Fibroblast of lung (primary cell): ENCODE measurements at regions not wholly inside any gene's neighbourhood (a gene's known extent, or its start where the extent isn't known, plus 50 kb on each side); places are given as distances from the start of the nearest gene placed in this dataset.

Experiments used
- DNase-seq, 2 donors: peaks; one replicate each; pipeline versions ENCODE4 v3.0.0 to v3.0.0-alpha.2; 2010; ENCODE audit warnings: low read depth in 2 of 2
- H2AFZ ChIP-seq: 2 replicates; pipeline ENCODE4 v1.5.1; 2012; ENCODE audit warnings: low read length, control low read depth, inconsistent platforms
- H3K27ac ChIP-seq: 2 replicates; pipeline ENCODE4 v1.5.1; 2011; ENCODE audit warnings: low read length, control low read depth; ENCODE audit not compliant: insufficient read depth
- H3K27me3 ChIP-seq: 2 replicates; pipeline ENCODE4 v1.5.1; 2011; ENCODE audit warnings: mild to moderate bottlenecking, low read length; ENCODE audit not compliant: control insufficient read depth, insufficient read depth
- H3K36me3 ChIP-seq: 2 replicates; pipeline ENCODE4 v1.5.1; 2011; ENCODE audit warnings: low read length; ENCODE audit not compliant: control insufficient read depth, insufficient read depth
- H3K4me1 ChIP-seq: 2 replicates; pipeline ENCODE4 v1.5.1; 2011; ENCODE audit warnings: low read length; ENCODE audit not compliant: control insufficient read depth, insufficient read depth; ENCODE audit errors: extremely low read depth
- H3K4me2 ChIP-seq: 2 replicates; pipeline ENCODE4 v1.5.1; 2011; ENCODE audit warnings: low read length, control low read depth; ENCODE audit not compliant: insufficient read depth; ENCODE audit errors: extremely low read depth
- H3K4me3 ChIP-seq, 4 experiments: fragments of 200-600 bp in 1 of 4; sonication (generic) in 1 of 4; replicated peaks in 1 of 4; 2 replicates each; pipeline ENCODE4 v1.5.1; 2011 to 2016; ENCODE audit warnings: low read length in 4 of 4, low read depth in 3 of 4, mild to moderate bottlenecking in 3 of 4, control low read depth in 2 of 4, inconsistent platforms in 1 of 4, mixed read lengths in 1 of 4; ENCODE audit not compliant: insufficient read depth in 1 of 4; ENCODE audit errors: control extremely low read depth in 1 of 4
- H3K79me2 ChIP-seq: 2 replicates; pipeline ENCODE4 v1.5.1; 2012; ENCODE audit warnings: mild to moderate bottlenecking, low read length, inconsistent platforms; ENCODE audit not compliant: control insufficient read depth, insufficient read depth
- H3K9ac ChIP-seq: 2 replicates; pipeline ENCODE4 v1.5.1; 2011; ENCODE audit warnings: mild to moderate bottlenecking, low read length, control low read depth; ENCODE audit not compliant: insufficient read depth
- H3K9me3 ChIP-seq: 2 replicates; pipeline ENCODE4 v1.5.1; 2012; ENCODE audit warnings: low read depth, low read length; ENCODE audit not compliant: control insufficient read depth, insufficient read depth
- H4K20me1 ChIP-seq: 2 replicates; pipeline ENCODE4 v1.5.1; 2011; ENCODE audit warnings: low read length; ENCODE audit not compliant: control insufficient read depth, insufficient read depth; ENCODE audit errors: extremely low read depth
- CTCF ChIP-seq, 2 donors: IDR thresholded peaks in 1 of 2; conservative IDR thresholded peaks in 1 of 2; 1 replicate in 1 of 2; 2 replicates in 1 of 2; pipeline ENCODE4 v1.5.1; 2011 to 2012; ENCODE audit warnings: low read length in 2 of 2, control low read depth in 1 of 2, inconsistent platforms in 1 of 2, low read depth in 1 of 2, mild to moderate bottlenecking in 1 of 2
- EZH2 ChIP-seq: IDR thresholded peaks from 2 replicates; pipeline ENCODE4 v1.5.1; 2012; ENCODE audit warnings: low read length, control low read depth, mild to moderate bottlenecking; ENCODE audit errors: missing control alignments

DNA sequence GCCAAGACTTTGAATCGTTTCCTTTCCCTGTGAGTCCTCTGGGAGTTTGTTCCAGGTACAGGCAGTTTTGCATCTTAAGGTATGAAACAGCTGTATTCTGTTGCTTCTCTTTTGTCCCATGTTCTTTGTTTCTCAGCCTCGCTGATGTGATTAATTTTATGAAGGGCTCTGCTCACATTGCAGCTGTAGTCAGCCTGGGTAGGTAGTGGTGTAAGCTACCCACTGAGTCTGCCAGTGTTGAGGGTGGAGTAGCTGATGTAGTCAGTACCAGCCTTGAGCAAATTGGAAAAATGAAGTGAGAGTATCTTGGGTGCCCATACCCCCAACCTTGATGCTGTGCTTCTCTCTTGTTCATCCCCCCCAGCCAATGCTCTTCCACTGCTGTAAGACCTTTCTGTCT, 139.6 kb upstream of the SMIM31 start:
- no peaks in the 10 kb centered on the region for H3K36me3 ChIP-seq
- TF ChIP-seq CTCF (conservative IDR thresholded peaks at IDR 0.05 in 1 of 2, IDR thresholded peaks at IDR 0.05 in 1 of 2; ENCODE audit: low read depth in 1 of 2, low read length in 2 of 2), result no peak
- TF ChIP-seq EZH2, result no peak
- H3K9ac ChIP-seq, result no peak overlapping the region
- no peak overlapping the region for H3K27ac ChIP-seq
- no peak overlapping the region for H2AFZ ChIP-seq
- no peaks in the 10 kb centered on the region for H4K20me1 ChIP-seq
- H3K79me2 ChIP-seq, result no peaks in the 10 kb centered on the region
- no peaks in the 10 kb centered on the region for H3K4me1 ChIP-seq
- H3K4me3 ChIP-seq, result no peak overlapping the region
- no peak for DNase-seq
- no peaks in the 10 kb centered on the region for H3K27me3 ChIP-seq
- H3K4me2 ChIP-seq, result no peak overlapping the region
- no peaks in the 10 kb centered on the region for H3K9me3 ChIP-seq

DNA sequence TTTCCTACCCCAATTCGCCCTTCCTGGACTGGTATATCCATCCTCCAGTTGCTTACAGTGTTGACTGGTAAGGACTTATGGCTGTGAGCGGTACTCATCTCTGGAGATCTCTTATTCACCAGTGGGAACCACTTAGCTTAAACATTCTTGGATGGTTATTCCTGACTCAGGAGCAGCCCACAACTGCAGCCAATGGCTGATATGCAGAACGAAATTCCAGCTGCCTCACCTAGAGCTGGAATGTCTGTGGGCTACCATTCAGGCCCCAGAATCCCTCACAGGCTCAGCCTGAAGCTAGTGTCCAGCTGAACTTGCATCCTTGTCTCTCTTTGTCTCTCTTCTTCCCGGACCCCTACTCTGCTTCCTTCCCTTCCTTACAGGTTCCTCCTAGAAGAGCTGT, 138.9 kb upstream of the SMIM31 start:
- Histone ChIP-seq H2AFZ (no peak overlapping the region), H3K4me3 (no peak overlapping the region), H3K36me3 (no peaks in the 10 kb centered on the region), H3K9me3 (no peaks in the 10 kb centered on the region), H3K79me2 (no peaks in the 10 kb centered on the region), H3K9ac (no peak overlapping the region), H4K20me1 (no peaks in the 10 kb centered on the region), H3K27me3 (no peaks in the 10 kb centered on the region), H3K27ac (no peak overlapping the region), H3K4me2 (no peak overlapping the region), H3K4me1 (no peaks in the 10 kb centered on the region)
- TF ChIP-seq CTCF (conservative IDR thresholded peaks at IDR 0.05 in 1 of 2, IDR thresholded peaks at IDR 0.05 in 1 of 2; ENCODE audit: low read depth in 1 of 2, low read length in 2 of 2), result no peak
- TF ChIP-seq EZH2, result no peak
- peak in 1 of 2 donors; percentile 66 for DNase-seq

DNA sequence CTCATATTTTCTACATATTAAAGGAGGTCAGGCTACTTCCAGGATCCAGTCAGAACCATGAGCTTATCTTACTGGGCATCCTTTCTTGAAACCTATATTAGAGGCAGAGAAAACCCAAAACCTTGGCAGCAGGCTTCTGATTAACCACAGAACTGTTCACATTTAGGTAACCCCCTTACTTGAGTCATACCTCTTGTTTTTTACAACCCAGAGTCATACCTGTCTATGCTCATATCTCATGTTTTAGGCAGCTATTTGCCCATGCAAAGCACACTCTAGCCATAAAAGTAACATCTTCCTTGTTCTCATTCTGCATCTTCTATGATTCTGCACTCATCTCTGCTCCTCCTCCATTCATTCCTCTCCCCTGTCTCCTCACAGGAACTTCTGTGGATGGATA, 138.0 kb upstream of the SMIM31 start:
- H3K27ac ChIP-seq, result no peak overlapping the region
- no peaks in the 10 kb centered on the region for H3K27me3 ChIP-seq
- no peaks in the 10 kb centered on the region for H3K9me3 ChIP-seq

More for the DNA sequence above, 138.0 kb upstream of the SMIM31 start:
- H3K4me2 ChIP-seq, result no peak overlapping the region
- no peak overlapping the region for H2AFZ ChIP-seq
- no peaks in the 10 kb centered on the region for H3K79me2 ChIP-seq
- H3K4me3 ChIP-seq, result no peak overlapping the region
- DNase-seq, result no peak
- TF ChIP-seq CTCF (conservative IDR thresholded peaks at IDR 0.05 in 1 of 2, IDR thresholded peaks at IDR 0.05 in 1 of 2; ENCODE audit: low read depth in 1 of 2, low read length in 2 of 2) (no peak), EZH2 (no peak)
- H3K36me3 ChIP-seq, result no peaks in the 10 kb centered on the region
- no peaks in the 10 kb centered on the region for H3K4me1 ChIP-seq
- H3K9ac ChIP-seq, result no peak overlapping the region
- H4K20me1 ChIP-seq, result no peaks in the 10 kb centered on the region
